ENCODE measurements at regions not wholly inside any gene's neighbourhood (a gene's known extent, or its start where the extent isn't known, plus 50 kb on each side); places are given as distances from the start of the nearest gene placed in this dataset.
"Not testable (repeated sequence)": the region's sequence is repeated elsewhere in the genome, so short reads cannot be mapped to it uniquely, and the experiment has no call there.

GRCh38 chr6:169378620-169379381 lies 125.2 kb upstream of the THBS2 start:
- no peak for DNase-seq (ENCODE audit: low spot score)

GRCh38 chr6:169376458-169376857 lies 122.8 kb upstream of the THBS2 start:
- DNase-seq (ENCODE audit: low spot score) = no peak

- no peak for DNase-seq (ENCODE audit: low spot score)
Observed at GRCh38 chr6:169372589-169372988, 118.9 kb upstream of the THBS2 start.

GRCh38 chr6:169371344-169372127 lies 117.9 kb upstream of the THBS2 start:
- peak; percentile 60 for DNase-seq (ENCODE audit: low spot score)

GRCh38 chr6:169370666-169371343 lies 117.2 kb upstream of the THBS2 start:
- no peak for DNase-seq (ENCODE audit: low spot score)

- DNase-seq (ENCODE audit: low spot score) = no peak
Observed at GRCh38 chr6:169370054-169370453, 116.4 kb upstream of the THBS2 start.

- no peak for DNase-seq (ENCODE audit: low spot score)
Observed at GRCh38 chr6:169368200-169368599, 114.6 kb upstream of the THBS2 start.

GRCh38 chr6:169367507-169367906 lies 113.9 kb upstream of the THBS2 start:
- no peak for DNase-seq (ENCODE audit: low spot score)

- DNase-seq (ENCODE audit: low spot score) = no peak
Observed at GRCh38 chr6:169366258-169366901, 112.7 kb upstream of the THBS2 start.

GRCh38 chr6:169365567-169366257 lies 112.1 kb upstream of the THBS2 start:
- no peak for DNase-seq (ENCODE audit: low spot score)

GRCh38 chr6:169363590-169363989 lies 109.9 kb upstream of the THBS2 start:
- DNase-seq (ENCODE audit: low spot score) = no peak

GRCh38 chr6:169362501-169363121 lies 109.0 kb upstream of the THBS2 start:
- no peak for DNase-seq (ENCODE audit: low spot score)

- DNase-seq (ENCODE audit: low spot score) = not testable (repeated sequence)
Observed at GRCh38 chr6:169355001-169355400, 101.4 kb upstream of the THBS2 start.

- DNase-seq (ENCODE audit: low spot score) = no peak
Observed at GRCh38 chr6:169345146-169345545, 91.5 kb upstream of the THBS2 start.

- no peak for DNase-seq (ENCODE audit: low spot score)
Observed at GRCh38 chr6:169344750-169345065, 91.1 kb upstream of the THBS2 start.

GRCh38 chr6:169343886-169344749 lies 90.5 kb upstream of the THBS2 start:
- DNase-seq (ENCODE audit: low spot score) = no peak

- DNase-seq (ENCODE audit: low spot score) = no peak
Observed at GRCh38 chr6:169342710-169343109, 89.1 kb upstream of the THBS2 start.

GRCh38 chr6:169341706-169342105 lies 88.1 kb upstream of the THBS2 start:
- DNase-seq (ENCODE audit: low spot score) = no peak

- DNase-seq (ENCODE audit: low spot score) = no peak
Observed at GRCh38 chr6:169341065-169341464, 87.4 kb upstream of the THBS2 start.

- no peak for DNase-seq (ENCODE audit: low spot score)
Observed at GRCh38 chr6:169340395-169340794, 86.7 kb upstream of the THBS2 start.
